GM20431 (cell line): ENCODE measurements at regions not wholly inside any gene's neighbourhood (a gene's known extent, or its start where the extent isn't known, plus 50 kb on each side); places are given as distances from the start of the nearest gene placed in this dataset.
"Not testable (repeated sequence)": the region's sequence is repeated elsewhere in the genome, so short reads cannot be mapped to it uniquely, and the experiment has no call there.

Experiments used
- in situ Hi-C: fragments of 300-500 bp; cut with MseI, MboI; formaldehyde crosslinking; loops from one replicate; pipeline ENCODE4 v1.15.0; 2020; ENCODE audit warnings: low sequenced_read_pairs; ENCODE audit not compliant: unreplicated experiment

DNA sequence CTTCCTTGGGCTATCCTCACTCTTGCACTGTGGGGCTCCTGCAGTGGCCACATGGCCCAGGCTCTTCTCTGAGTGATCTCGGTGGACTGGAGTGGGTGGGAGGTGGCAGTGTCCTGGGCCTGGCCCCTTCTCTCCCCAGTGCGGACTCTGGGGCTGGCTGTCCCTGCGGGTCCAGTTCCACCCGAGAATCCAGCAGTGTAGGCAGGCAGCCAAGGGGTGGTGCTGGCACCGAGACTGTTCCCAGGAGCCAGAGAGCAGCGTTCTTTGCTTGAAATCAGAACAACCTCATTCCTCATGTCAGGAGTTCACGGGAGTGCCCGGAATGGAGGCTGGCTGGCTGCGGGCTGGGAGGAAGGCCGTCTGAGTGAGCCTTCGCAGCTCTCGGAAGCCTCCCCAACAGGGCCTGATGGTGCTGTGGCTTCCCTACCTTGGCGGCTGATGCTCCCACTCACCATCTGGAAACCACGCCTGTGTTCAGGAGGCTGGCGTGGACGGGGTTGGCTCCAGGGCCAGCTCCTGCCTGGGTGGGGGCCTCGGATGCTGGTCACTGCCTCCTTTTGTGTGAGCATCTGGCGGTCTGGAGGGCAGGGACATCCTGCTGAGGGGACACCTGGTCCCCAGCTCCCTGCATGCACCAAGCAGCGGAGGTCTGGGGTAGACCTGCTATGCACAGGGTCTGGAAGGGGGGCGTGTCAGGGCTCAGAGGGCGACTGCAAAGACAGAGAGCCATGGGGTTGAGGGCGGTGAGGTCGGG, 238.9 kb downstream of the TMEM121 start:
- in situ Hi-C loops = not testable (repeated sequence)

DNA sequence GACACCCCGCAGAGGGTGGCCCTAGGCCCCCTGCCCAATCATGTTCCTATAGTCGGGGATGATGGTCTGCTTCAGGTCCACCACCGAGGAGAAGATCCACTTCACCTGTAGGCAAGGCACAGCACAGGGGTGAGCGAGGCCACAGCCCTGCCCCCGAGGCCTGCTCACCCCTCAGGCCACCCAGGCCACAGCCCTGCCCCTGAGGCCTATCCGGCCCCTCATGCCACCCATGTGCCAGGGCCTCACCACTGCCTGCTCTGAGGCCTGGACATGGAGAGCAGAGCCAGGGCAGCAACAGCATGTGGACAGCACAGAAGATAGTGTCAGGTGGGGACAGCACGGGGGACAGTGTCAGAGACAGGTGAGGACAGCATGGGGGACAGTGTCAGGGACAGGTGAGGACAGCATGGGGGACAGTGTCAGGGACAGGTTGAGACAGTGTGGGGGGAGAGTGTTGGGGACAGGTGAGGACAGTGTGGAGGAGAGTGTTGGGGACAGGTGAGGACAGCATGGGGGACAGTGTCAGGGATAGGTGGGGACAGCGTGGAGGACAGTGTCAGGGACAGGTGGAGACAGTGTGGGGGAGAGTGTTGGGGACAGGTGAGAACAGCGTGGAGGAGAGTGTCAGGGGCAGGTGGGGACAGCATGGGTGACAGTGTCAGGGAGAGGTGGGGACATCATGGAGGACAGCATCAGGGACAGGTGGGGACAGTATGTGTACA, 239.7 kb downstream of the TMEM121 start:
- in situ Hi-C loops = no loop called here

DNA sequence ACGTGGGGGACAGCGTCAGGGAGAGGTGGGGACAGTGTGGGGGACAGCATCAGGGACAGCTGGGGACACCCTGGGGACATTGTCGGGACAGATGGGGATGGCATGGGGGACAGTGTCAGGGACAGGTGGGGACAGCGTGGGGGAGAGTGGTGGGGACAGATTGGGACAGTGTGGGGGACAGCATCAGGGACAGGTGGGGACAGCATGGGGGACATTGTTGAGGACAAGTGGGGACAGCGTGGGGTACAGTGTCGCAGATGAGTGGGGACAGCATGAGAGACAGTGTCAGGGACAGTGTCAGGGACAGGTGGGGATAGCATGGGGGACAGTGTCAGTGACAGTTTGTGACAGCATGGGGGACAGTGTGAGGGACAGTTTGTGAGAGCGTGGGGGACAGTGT, 240.9 kb downstream of the TMEM121 start:
- in situ Hi-C loops = no loop called here

DNA sequence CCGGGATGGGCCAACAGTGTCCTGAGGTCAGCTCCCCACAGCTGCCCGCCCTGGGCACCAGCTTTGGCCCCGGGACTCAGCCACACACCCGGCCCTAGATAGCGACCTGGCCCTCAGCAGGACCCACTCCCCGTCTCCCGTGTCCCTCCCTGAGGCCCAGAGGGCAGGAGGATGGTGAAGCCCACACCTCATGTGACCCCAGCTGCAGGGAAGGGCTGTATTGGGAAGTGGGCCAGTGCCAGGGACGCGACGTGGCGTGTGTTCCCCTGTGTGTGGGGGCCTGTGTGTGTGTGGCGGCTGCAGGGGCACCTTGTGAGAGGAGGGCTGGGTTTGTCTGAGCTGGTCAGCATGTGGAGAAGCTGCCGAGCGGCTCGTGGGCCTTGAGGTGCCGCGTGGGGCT, 241.7 kb downstream of the TMEM121 start:
- in situ Hi-C loops = not testable (repeated sequence)

DNA sequence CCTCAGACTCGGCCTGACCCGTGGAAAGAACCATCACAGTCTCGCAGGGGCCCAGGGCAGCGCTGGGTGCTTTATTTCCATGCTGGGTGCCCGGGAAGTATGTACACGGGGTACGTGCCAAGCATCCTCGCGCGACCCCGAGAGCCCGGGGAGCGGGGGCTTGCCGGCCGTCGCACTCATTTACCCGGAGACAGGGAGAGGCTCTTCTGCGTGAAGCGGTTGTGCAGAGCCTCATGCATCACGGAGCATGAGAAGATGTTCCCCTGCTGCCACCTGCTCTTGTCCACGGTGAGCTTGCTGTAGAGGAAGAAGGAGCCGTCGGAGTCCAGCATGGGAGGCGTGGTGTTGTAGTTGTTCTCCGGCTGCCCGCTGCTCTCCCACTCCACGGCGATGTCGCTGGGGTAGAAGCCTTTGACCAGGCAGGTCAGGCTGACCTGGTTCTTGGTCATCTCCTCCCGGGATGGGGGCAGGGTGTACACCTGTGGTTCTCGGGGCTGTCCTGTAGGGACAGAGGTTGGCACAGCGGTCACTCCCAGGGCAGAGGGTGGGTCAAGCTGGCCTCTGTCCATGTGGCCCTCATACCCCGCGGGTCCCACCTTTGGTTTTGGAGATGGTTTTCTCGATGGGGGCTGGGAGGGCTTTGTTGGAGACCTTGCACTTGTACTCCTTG, 242.8 kb downstream of the TMEM121 start:
- in situ Hi-C loops = not testable (repeated sequence)

DNA sequence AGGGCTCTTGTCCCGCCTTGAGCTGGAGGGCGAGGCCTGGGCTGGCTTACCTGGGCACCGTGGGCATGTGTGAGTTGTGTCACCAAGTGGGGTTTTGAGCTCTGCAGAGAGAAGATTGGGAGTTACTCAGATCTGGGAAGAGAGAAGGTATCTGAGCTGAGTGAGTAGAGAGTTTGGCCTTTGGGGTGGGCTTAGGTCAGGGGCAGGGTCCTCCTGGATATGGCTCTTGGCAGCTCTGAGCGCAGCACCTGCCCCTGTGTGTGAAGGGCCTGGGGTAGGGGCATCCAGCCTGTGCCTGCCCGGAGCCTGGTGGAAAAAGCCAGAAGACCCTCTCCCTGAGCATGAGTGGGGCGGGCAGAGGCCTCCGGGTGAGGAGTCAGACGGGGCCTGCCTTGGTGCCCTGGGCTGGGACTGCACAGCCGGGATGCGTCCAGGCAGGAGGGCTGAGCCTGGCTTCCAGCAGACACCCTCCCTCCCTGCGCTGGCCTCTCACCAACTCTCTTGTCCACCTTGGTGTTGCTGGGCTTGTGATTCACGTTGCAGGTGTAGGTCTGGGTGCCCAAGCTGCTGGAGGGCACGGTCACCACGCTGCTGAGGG, 244.3 kb downstream of the TMEM121 start:
- in situ Hi-C loops = not testable (repeated sequence)

DNA sequence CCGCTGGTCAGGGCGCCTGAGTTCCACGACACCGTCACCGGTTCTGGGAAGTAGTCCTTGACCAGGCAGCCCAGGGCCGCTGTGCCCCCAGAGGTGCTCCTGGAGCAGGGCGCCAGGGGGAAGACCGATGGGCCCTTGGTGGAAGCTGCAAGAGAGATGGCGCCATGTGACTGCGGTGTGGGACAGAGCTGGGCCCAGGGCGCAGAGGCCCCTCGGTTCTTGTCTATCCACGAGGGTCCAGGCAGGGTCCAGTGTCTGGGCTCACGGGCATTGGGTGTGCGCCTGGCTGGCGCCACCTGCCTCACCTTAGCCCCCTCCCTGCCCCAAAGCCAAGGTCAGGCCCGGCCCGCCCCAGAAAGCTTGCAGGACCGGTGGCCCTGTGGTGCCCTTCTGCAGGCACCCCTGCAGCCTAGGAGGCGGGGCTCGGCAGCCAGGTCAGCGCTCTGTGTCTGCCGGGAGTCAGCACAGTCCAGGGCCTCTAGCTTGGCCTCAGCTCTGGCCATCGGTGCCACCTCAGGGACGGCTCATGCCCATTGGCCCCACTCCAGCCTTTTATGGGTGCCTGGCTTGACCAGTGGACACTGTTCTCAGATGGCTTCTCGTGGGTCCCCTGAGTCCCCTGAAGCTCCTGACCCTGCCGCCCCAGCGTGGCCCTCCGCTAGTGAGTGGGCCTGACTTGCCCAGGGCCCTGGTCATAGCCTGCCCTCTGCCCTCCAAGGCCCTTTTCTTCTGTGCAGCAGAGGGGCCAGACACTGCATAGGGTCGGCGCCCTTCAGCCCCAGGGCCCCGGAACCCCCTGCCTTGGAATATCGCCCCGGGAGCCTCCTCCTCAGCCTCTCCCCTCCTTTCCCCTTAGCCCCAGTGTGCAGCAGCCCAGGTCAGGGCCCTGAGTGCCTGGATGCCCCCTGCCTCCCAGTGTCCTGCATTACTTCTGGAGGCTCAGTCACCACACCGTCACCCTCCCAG, 245.2 kb downstream of the TMEM121 start:
- in situ Hi-C loops = not testable (repeated sequence)

DNA sequence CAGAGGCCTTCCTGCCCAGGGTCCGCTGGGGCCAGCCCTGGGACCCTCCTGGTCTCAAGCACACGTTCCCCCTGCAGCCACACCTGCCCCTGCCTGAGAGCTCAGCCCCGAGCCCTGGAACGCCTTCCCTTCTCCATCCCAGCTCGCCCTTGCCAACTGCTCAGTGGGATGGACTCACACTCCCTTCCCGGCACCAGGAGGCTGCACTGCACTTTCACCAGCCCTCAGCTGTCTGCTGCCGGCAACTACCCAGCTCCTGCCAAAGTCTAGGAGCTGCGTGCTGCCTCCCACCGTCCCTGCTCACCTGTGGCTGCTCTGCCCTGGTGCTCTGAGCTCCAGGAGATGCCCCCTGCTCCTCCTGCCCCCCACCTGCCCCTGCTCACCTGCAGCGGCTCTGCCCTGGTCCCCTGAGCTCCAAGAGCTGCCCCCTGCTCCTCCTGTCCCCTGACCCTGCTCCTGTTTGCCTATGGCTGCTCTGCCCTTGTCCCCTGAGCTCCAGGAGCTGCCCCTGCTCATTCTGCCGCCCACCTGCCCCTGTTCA, 246.4 kb downstream of the TMEM121 start:
- in situ Hi-C loops = not testable (repeated sequence)

DNA sequence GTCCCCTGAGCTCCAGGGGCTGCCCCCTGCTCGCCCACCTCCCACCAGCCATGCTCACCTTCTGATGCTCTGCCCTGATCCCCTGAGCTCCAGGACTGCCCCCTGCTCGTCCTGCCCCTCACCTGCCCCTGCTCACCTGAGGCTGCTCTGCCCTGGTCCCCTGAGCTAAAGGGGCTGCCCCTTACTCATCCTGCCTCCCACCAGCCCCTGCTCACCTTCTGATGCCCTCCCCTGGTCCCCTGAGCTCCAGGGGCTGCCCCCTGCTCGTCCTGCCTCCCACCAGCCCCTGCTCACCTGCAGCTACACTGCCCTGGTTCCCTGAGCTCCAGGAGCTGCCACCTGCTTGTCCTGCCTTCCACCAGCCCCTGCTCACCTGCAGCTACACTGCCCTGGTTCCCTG, 247.2 kb downstream of the TMEM121 start:
- in situ Hi-C loops = no loop called here

DNA sequence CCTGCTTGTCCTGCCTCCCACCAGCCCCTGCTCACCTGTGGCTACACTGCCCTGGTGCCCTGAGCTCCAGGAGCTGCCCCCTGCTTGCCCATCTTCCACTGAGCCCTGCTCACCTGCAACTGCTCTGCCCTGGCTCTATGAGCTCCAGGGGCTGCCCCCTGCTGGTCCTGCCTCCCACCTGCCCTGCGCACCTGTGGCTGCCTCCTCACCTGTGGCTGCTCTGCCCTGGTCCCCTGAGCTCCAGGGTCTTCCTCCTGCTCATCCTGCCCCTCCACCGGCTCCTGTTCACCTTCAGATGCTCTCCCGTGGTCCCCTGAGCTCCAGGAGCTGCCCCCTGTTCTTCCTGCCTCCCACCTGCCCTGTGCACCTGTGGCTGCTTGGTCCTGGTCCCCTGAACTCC, 247.6 kb downstream of the TMEM121 start:
- in situ Hi-C loops = no loop called here

DNA sequence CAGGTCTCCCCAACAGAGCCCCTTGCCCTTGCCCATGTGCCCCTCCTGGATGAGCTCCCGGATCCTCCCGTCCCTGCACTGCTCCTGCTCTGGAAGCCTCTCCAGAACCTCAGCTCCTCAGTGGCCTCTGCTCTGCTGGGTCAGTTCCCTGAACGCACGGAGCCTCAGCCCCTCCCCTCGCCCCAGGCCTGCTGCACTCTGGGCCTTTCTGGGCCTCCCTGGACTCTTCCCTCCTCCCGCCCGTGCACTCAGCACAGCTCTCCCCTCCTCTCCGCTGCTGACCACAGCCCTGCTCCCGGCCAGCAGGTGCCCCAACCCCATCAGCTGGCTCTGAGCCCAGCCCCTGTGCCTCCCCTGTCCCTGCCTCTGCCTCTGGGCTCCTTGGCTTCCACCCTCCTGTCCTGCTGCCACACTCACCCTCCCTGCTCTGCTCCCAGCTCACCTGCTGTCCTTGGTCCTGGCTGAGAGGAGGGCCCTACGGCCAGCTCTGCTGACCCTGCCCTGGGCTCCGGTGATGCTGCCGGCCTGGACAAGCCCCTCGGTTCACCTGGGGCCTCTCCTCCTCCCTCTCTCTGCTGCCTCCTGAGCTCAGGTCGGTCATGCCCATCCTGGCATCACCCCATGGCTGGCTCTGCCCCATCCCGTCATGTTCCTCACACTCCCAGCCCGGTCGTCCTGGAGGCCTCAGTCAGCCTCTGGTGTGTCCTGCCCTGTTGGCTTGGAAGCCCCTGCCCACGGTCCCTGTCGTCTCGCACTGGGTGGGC, 248.4 kb downstream of the TMEM121 start:
- in situ Hi-C loops = not testable (repeated sequence)

DNA sequence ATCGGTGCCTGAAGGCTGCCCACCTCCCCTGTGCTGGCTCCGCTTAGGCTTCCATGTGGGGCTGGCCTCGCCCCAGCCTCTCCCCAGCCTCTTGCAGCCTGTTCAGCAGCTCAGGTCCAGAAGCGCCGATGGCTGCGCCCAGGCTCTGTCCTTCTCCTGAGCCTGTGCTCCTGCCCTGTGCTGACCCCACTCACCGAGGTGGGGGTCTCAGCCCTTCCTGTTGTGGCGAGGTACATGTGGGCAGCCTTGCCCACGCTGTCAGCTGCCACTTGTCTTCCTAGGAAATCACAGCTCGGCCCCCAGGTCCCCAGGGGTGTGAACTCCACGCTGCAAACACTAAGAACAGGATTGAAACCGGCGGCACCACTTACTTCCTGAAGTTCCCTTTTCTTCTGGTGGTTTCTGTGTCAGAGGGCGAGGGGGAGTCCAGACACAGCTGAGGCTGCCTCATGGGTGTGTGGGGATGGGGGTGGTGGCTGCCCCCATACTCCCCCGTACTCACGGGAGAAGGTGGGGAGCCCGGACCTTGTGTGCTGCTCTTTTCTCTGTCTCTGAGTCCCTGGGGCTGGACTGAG, 249.1 kb downstream of the TMEM121 start:
- in situ Hi-C loops = not testable (repeated sequence)

DNA sequence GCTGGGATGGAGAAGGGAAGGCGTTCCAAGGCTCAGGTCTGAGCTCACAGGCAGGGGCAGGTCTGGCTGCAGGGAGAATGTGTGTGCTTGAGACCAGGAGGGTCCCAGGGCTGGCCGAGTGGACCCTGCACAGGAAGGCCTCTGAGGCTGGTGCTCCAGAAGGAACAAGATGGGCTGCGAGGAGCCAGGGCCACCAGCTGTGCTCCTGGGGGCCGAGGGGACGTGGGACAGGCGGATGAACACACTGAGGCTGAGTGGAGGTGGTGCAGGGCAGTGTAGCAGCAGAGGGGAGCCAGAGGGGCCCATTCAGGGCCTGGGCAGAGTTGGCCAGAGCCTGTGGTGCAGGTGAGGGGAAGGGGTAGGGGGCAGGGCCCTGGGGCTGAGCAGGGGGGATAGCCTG, 249.7 kb downstream of the TMEM121 start:
- in situ Hi-C loops = not testable (repeated sequence)

DNA sequence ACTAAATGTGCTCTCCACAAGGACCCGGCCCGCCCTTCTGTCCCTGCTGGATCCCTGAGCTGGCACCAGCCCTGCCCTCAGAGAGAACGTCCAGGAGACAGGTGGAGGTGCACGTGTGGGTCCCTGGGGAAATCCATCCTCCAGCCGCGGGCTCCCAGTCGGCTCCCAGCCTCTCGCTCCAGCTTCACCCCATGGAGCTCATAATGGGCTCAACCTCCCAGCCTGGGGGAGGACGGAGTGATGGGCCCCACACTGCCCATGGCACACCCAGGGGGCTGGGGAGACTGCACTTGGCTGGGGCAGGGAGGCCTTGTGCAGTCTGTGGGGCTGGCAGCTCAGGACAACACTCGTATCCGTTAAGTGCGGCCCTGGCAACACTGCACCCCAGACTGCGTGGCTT, 250.5 kb downstream of the TMEM121 start:
- in situ Hi-C loops = no loop called here

DNA sequence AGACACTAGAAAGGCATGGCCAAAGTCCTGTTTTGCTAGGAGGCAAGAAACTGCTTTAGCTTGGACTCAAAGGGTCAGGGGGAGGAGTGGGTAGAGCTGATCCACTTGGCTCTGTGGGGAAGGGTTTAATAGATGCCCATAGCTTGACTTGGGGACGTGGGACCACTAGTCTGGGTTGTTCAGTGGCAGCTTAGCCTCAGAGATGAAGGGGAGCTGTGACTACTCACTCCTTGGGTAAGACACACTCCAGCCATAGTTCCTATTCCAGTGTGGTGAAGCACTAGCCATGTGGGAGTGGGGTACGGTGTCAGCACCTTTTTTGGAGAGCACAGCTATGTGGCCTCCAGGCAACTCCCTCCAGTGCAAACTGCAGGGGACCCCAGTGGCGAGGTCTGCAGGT, 257.3 kb downstream of the TMEM121 start:
- in situ Hi-C loops = no loop called here

DNA sequence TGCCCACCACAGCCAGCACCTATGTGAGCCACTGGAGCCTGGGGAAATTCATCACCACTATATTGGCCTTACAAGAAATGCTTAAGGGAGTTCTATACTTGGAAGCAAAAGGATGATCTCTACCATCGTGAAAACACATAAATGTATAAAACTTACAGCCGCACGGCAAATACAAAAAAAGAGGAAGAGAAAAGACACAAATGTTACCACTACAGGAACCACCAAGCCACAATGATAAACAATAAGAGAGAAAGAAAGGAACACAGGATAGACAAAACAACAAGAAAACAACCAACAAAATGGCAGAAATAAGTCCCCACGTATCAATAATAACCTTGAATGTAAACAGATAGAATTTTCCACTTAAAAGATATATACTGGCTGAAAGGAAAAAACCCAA, 267.5 kb downstream of the TMEM121 start:
- in situ Hi-C loops = no loop called here

DNA sequence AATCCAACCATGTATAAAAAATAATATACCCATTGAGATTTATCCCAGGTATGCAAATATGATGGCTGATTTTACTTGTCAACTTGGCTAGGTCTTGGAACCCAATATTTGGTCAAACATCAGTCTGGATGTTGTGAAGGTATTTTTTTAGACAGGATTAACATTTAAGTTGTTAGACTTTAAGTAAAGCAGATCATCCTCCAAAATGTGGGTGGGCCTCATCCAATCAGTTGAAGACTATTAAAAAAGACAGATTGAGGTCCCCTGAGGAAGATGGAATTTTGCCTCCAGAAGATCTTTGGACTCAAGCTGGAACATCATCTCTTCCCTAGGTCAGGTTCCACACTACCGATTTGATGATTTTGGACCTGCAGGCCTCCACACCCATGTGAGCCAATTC, 271.2 kb downstream of the TMEM121 start:
- in situ Hi-C loops = no loop called here

DNA sequence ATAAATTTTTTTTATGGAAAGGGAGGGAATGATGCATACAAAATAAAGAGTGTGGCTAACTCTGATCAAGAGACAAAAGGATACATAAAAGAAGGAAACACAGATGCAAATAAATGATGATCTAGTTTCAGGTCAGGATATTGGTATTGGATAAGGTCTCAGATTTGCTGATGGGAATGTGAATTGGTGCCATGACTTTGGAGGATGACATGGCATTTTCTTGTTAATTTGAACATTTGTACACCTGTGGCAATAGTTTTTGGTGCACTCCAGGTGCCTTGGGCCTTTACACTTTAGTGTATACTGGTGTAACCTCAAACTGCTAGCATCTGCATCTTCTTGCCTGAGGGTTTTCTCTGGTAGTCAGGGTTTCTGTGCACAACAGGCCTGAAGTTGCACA, 279.3 kb downstream of the TMEM121 start:
- in situ Hi-C loops = no loop called here
